ENCODE measurements at regions not wholly inside any gene's neighbourhood (a gene's known extent, or its start where the extent isn't known, plus 50 kb on each side); places are given as distances from the start of the nearest gene placed in this dataset.

GRCh38 chr6:21382821-21383449 lies 210.6 kb upstream of the SOX4 start:
- no peak for DNase-seq

GRCh38 chr6:21383450-21384085 lies 210.0 kb upstream of the SOX4 start:
- no peak for DNase-seq

- no peak for DNase-seq
Observed at GRCh38 chr6:21384216-21384615, 209.3 kb upstream of the SOX4 start.

GRCh38 chr6:21386744-21387143 lies 206.8 kb upstream of the SOX4 start:
- DNase-seq = no peak

GRCh38 chr6:21390532-21391213 lies 202.9 kb upstream of the SOX4 start:
- no peak for DNase-seq

GRCh38 chr6:21392177-21392576 lies 201.4 kb upstream of the SOX4 start:
- no peak for DNase-seq

GRCh38 chr6:21393441-21394165 lies 199.9 kb upstream of the SOX4 start:
- DNase-seq = no peak

- DNase-seq = no peak
Observed at GRCh38 chr6:21395121-21395520, 198.4 kb upstream of the SOX4 start.

GRCh38 chr6:21396313-21396712 lies 197.2 kb upstream of the SOX4 start:
- DNase-seq = no peak

- DNase-seq = no peak
Observed at GRCh38 chr6:21398741-21399325, 194.7 kb upstream of the SOX4 start.

- DNase-seq = no peak
Observed at GRCh38 chr6:21402368-21402767, 191.2 kb upstream of the SOX4 start.

- DNase-seq = no peak
Observed at GRCh38 chr6:21404577-21404976, 189.0 kb upstream of the SOX4 start.

GRCh38 chr6:21406316-21406715 lies 187.2 kb upstream of the SOX4 start:
- no peak for DNase-seq

GRCh38 chr6:21409231-21409630 lies 184.3 kb upstream of the SOX4 start:
- DNase-seq = no peak

GRCh38 chr6:21413428-21413827 lies 180.1 kb upstream of the SOX4 start:
- no peak for DNase-seq

GRCh38 chr6:21414065-21414464 lies 179.5 kb upstream of the SOX4 start:
- DNase-seq = no peak

- DNase-seq = no peak
Observed at GRCh38 chr6:21420146-21420878, 173.2 kb upstream of the SOX4 start.

- DNase-seq = no peak
Observed at GRCh38 chr6:21420926-21421325, 172.6 kb upstream of the SOX4 start.

GRCh38 chr6:21423106-21423854 lies 170.3 kb upstream of the SOX4 start:
- no peak for DNase-seq

GRCh38 chr6:21426841-21427490 lies 166.6 kb upstream of the SOX4 start:
- no peak for DNase-seq

- no peak for DNase-seq
Observed at GRCh38 chr6:21429291-21429690, 164.3 kb upstream of the SOX4 start.

Data from CD4-positive, alpha-beta T cell treated with Interleukin-10 for 1 hour (primary cell).